Cardiac fibroblast (primary cell): ENCODE measurements at regions not wholly inside any gene's neighbourhood (a gene's known extent, or its start where the extent isn't known, plus 50 kb on each side); places are given as distances from the start of the nearest gene placed in this dataset.

Source experiments
- DNase-seq, 2 donors: peaks; one replicate each; pipeline versions ENCODE4 v3.0.0 to v3.0.0-alpha.2; 2010; ENCODE audit warnings: low read depth in 2 of 2
- H3K4me3 ChIP-seq, 2 donors: replicated peaks in 1 of 2; 1 replicate in 1 of 2; 2 replicates in 1 of 2; pipeline ENCODE4 v1.5.1; 2011; ENCODE audit warnings: low read depth in 2 of 2, low read length in 2 of 2, mild to moderate bottlenecking in 2 of 2, moderate library complexity in 1 of 2
- TF ChIP-seq, protein P1 (sequence below): IDR thresholded peaks from one replicate; pipeline ENCODE4 v1.5.1; 2011; ENCODE audit warnings: low read depth, mild to moderate bottlenecking, low read length, inconsistent platforms

DNA sequence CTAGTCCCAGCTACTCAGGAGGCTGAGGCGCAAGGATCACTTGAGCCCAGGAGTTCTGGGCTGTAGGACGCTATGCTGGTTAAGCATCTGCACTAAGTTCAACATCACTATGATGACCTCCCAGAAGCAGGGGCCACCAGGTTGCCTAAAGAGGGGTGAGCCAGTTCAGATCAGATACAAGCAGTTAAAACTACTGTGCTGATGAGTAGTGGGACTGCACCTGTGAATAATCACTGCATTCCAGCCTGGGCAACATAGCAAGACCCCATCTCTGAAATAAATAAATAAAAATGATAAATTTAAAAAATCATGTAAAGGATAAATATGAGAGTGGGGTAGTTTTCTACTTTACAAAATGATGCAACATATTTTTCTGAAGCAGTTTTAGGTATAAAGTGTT is 106.5 kb downstream of the TMEM170B start:
- H3K4me3 ChIP-seq = no peak overlapping the region
- DNase-seq = no peak
- TF ChIP-seq, protein P1, sequence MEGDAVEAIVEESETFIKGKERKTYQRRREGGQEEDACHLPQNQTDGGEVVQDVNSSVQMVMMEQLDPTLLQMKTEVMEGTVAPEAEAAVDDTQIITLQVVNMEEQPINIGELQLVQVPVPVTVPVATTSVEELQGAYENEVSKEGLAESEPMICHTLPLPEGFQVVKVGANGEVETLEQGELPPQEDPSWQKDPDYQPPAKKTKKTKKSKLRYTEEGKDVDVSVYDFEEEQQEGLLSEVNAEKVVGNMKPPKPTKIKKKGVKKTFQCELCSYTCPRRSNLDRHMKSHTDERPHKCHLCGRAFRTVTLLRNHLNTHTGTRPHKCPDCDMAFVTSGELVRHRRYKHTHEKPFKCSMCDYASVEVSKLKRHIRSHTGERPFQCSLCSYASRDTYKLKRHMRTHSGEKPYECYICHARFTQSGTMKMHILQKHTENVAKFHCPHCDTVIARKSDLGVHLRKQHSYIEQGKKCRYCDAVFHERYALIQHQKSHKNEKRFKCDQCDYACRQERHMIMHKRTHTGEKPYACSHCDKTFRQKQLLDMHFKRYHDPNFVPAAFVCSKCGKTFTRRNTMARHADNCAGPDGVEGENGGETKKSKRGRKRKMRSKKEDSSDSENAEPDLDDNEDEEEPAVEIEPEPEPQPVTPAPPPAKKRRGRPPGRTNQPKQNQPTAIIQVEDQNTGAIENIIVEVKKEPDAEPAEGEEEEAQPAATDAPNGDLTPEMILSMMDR = no peak

DNA sequence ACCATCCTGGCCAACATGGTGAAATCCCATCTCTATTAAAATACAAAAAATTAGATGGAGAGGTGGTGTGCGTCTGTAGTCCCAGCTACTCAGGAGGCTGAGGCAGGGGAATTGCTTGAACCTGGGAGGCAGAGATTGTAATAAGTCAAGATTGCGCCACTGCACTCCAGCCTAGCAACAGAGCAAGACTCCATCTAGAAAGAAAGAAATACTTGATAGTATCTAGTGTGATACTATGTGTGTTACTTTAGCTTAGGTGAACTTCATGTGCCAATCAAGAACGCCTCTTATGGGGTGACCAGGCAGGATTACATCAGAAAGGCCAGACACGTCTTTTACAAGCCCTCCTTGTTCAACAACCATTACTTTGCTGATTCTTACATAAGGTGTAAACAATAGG is 107.1 kb downstream of the TMEM170B start:
- H3K4me3 ChIP-seq = no peak overlapping the region
- TF ChIP-seq, protein P1 = no peak

DNA sequence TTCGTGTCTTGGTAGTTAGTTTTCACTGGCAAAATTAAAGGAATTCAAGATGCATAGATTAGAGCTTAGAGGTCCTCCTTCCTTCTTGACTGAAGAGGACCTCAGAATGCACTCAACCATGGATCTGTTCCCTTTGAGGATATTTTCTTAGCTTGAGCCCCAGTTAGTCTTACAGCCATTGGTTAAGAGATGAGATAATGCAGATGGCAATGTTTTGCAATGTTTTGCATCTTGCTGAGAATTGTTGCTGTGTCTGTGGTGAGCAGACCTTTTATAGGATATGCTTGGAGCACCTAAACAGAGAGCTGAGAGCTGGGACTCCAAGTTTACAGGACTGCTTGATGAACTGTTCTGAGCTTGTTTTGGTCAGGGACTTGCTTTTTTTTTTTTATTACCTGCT is 107.5 kb downstream of the TMEM170B start:
- no peak overlapping the region for H3K4me3 ChIP-seq
- DNase-seq = peak; percentile 38 to 41
- TF ChIP-seq, protein P1 = no peak

More for the DNA sequence above, 107.1 kb downstream of the TMEM170B start:
- no peak for DNase-seq

DNA sequence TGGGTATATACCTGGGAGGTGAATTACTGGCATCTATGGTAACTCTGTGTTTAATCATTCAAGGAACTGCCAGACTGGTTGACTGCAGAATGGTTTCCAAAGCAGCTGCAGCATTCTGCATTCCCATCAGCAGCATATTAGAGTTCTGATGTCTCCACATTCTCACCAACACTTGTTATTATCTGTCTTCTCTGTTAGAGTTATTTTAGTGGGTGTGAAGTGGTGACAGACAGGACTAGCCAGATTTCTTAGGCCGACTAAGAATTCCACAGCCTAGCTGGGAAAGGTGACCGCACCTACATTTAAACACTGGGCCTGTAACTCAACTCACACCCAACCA is 110.9 kb downstream of the TMEM170B start:
- no peak overlapping the region for H3K4me3 ChIP-seq
- DNase-seq = no peak
- TF ChIP-seq, protein P1 = no peak

DNA sequence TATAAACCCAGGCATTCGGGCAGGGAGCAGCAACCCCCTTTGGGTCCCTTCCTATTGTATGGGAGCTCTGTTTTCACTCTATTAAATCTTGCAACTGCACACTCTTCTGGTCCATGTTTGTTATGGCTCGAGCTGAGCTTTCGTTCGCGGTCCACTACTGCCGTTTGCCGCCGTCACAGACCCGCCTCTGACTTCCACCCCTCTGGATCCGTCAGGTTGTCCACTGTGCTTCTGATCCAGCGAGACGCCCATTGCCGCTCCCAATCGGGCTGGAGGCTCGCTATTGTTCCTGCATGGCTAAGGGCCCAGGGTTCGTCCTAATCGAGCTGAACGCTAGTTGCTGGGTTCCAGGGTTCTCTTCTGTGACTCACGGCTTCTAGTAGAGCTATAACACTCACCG is 111.3 kb downstream of the TMEM170B start:
- TF ChIP-seq, protein P1 = no peak
- DNase-seq = no peak
- H3K4me3 ChIP-seq = no peak overlapping the region

DNA sequence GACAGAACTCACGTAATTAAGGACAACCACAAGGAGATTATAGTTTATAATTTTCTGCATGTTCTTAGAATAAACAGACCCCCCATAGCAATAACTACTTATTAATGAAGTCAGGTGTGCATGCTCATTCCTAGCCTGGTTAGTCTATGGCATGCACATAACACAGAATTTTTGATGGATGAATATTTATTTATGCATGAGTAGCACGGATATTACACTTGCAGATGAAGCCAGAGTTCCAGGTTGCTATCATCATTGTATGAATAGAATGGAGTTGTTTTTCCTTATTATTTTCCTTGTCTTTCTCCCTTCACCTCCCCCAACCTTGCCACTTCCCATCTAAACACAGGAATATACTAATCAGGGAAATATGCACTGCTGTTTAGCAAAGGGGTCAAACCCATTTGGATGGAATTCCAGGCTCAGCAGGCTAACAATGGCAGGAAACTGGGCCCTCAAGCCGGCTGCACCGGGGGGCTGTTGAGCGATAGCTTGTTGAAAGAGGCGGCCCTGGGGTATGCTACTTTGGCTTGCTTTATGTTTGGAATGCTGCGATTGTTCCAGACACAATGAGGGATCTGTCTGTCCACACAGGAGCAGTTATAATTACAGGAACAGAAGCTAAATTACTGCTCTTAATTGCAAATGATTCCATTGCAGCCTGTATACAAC is 112.6 kb downstream of the TMEM170B start:
- TF ChIP-seq, protein P1 = no peak
- DNase-seq = peak; percentile 92 to 94
- H3K4me3 ChIP-seq = no peak overlapping the region

DNA sequence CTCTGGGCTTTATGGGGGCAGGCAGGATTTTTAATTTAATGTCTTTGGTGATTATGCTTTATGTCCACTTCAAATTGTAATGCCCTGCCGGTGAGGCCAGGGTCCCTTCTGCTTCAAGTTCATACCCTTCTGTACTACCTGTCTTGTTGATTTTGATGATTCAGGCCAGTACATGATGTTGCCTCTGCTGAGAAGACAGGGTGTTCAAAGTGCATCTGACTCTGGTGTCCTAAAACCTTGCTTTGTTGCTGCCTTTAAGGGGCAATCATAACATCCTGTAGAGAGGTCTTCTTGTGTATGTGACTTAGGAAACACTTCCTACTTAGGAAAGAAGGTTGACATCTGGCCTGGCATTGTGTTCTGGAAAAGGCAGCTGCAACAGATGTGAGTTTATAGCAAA is 113.2 kb downstream of the TMEM170B start:
- TF ChIP-seq, protein P1 = no peak

More for the DNA sequence above, 113.2 kb downstream of the TMEM170B start:
- DNase-seq = peak; percentile 40 to 67
- no peak overlapping the region for H3K4me3 ChIP-seq
